Left renal cortex interstitium (tissue), 4 donors: ENCODE measurements at regions not wholly inside any gene's neighbourhood (a gene's known extent, or its start where the extent isn't known, plus 50 kb on each side); places are given as distances from the start of the nearest gene placed in this dataset.
A peak's percentile ranks its signal among the peaks of the same experiment; 100 is the strongest.
"Not testable (repeated sequence)": the region's sequence is repeated elsewhere in the genome, so short reads cannot be mapped to it uniquely, and the experiment has no call there.

Experiments
- DNase-seq, 4 donors: peaks; one replicate each; pipeline ENCODE4 v3.0.0-alpha.2; 2013; ENCODE audit warnings: low read depth in 4 of 4, low spot score in 2 of 4, missing footprints in 1 of 4

GRCh38 chr5:148740966-148741742 is 85.3 kb upstream of the ADRB2 start:
- DNase-seq: peak in 1 of 4 donors; percentile 36

GRCh38 chr5:148741766-148742165 is 84.6 kb upstream of the ADRB2 start:
- DNase-seq: not testable (repeated sequence)

- DNase-seq: not testable (repeated sequence)
These were observed 82.0 kb upstream of the ADRB2 start for GRCh38 chr5:148744380-148744779.

- no peak for DNase-seq
These were observed 79.4 kb upstream of the ADRB2 start for GRCh38 chr5:148746826-148747535.

GRCh38 chr5:148747536-148747906 is 78.9 kb upstream of the ADRB2 start:
- DNase-seq: no peak

- no peak for DNase-seq
These were observed 77.6 kb upstream of the ADRB2 start for GRCh38 chr5:148748702-148749392.

- DNase-seq: no peak
These were observed 75.8 kb upstream of the ADRB2 start for GRCh38 chr5:148750614-148751013.

GRCh38 chr5:148751025-148751424 is 75.4 kb upstream of the ADRB2 start:
- DNase-seq: no peak

- DNase-seq: not testable (repeated sequence)
These were observed 74.0 kb upstream of the ADRB2 start for GRCh38 chr5:148752375-148752774.

- no peak for DNase-seq
These were observed 67.3 kb upstream of the ADRB2 start for GRCh38 chr5:148759101-148759500.

- no peak for DNase-seq
These were observed 65.3 kb upstream of the ADRB2 start for GRCh38 chr5:148760945-148761638.

GRCh38 chr5:148763996-148764395 is 62.4 kb upstream of the ADRB2 start:
- no peak for DNase-seq

GRCh38 chr5:148765061-148765460 is 61.4 kb upstream of the ADRB2 start:
- DNase-seq: no peak

GRCh38 chr5:148768806-148769415 is 57.5 kb upstream of the ADRB2 start:
- no peak for DNase-seq

GRCh38 chr5:148769941-148770340 is 56.5 kb upstream of the ADRB2 start:
- DNase-seq: no peak

- no peak for DNase-seq
These were observed 52.1 kb upstream of the ADRB2 start for GRCh38 chr5:148774313-148774712.

- DNase-seq: no peak
These were observed 50.1 kb upstream of the ADRB2 start for GRCh38 chr5:148776261-148776660.
